ENCODE measurements at regions not wholly inside any gene's neighbourhood (a gene's known extent, or its start where the extent isn't known, plus 50 kb on each side); places are given as distances from the start of the nearest gene placed in this dataset.

GRCh38 chr5:118441956-118442355 lies 546.4 kb downstream of the DTWD2 start:
- no peak for TF ChIP-seq CTCF (IDR thresholded peaks at IDR 0.05; ENCODE audit: low read depth, low read length)
- H3K4me3 ChIP-seq (replicated peaks in 1 of 2; ENCODE audit: low read depth in 2 of 2, low read length in 2 of 2): no peak overlapping the region
- no peak for DNase-seq (ENCODE audit: low read depth in 2 of 2)

GRCh38 chr5:118441034-118441433 lies 547.3 kb downstream of the DTWD2 start:
- no peak for TF ChIP-seq CTCF (IDR thresholded peaks at IDR 0.05; ENCODE audit: low read depth, low read length)
- no peak overlapping the region for H3K4me3 ChIP-seq (replicated peaks in 1 of 2; ENCODE audit: low read depth in 2 of 2, low read length in 2 of 2)
- no peak for DNase-seq (ENCODE audit: low read depth in 2 of 2)

GRCh38 chr5:118440496-118440895 lies 547.9 kb downstream of the DTWD2 start:
- no peak for TF ChIP-seq CTCF (IDR thresholded peaks at IDR 0.05; ENCODE audit: low read depth, low read length)

GRCh38 chr5:118439831-118440230 lies 548.5 kb downstream of the DTWD2 start:
- TF ChIP-seq CTCF (IDR thresholded peaks at IDR 0.05; ENCODE audit: low read depth, low read length): no peak
- H3K4me3 ChIP-seq (replicated peaks in 1 of 2; ENCODE audit: low read depth in 2 of 2, low read length in 2 of 2): no peak overlapping the region
- no peak for DNase-seq (ENCODE audit: low read depth in 2 of 2)

More at GRCh38 chr5:118440496-118440895, 547.9 kb downstream of the DTWD2 start:
- H3K4me3 ChIP-seq (replicated peaks in 1 of 2; ENCODE audit: low read depth in 2 of 2, low read length in 2 of 2): no peak overlapping the region
- DNase-seq (ENCODE audit: low read depth in 2 of 2): no peak

- H3K4me3 ChIP-seq (replicated peaks in 1 of 2; ENCODE audit: low read depth in 2 of 2, low read length in 2 of 2): no peak overlapping the region
- no peak for TF ChIP-seq CTCF (IDR thresholded peaks at IDR 0.05; ENCODE audit: low read depth, low read length)
- DNase-seq (ENCODE audit: low read depth in 2 of 2): no peak
Observed at GRCh38 chr5:118435131-118435530, 553.2 kb downstream of the DTWD2 start.

- no peak for DNase-seq (ENCODE audit: low read depth in 2 of 2)
- TF ChIP-seq CTCF (IDR thresholded peaks at IDR 0.05; ENCODE audit: low read depth, low read length): no peak
- H3K4me3 ChIP-seq (replicated peaks in 1 of 2; ENCODE audit: low read depth in 2 of 2, low read length in 2 of 2): no peak overlapping the region
Observed at GRCh38 chr5:118434522-118434921, 553.8 kb downstream of the DTWD2 start.

GRCh38 chr5:118430076-118430475 lies 558.3 kb downstream of the DTWD2 start:
- TF ChIP-seq CTCF (IDR thresholded peaks at IDR 0.05; ENCODE audit: low read depth, low read length): no peak
- no peak overlapping the region for H3K4me3 ChIP-seq (replicated peaks in 1 of 2; ENCODE audit: low read depth in 2 of 2, low read length in 2 of 2)
- no peak for DNase-seq (ENCODE audit: low read depth in 2 of 2)
